Keratinocyte (primary cell): ENCODE measurements at regions not wholly inside any gene's neighbourhood (a gene's known extent, or its start where the extent isn't known, plus 50 kb on each side); places are given as distances from the start of the nearest gene placed in this dataset.

Source experiments
- EZH2 ChIP-seq: IDR thresholded peaks from one replicate; pipeline ENCODE4 v1.6.1; 2012; ENCODE audit warnings: inconsistent platforms, mild to moderate bottlenecking, low read length, moderate library complexity
- TF ChIP-seq, protein P1 (sequence below), 3 experiments: IDR thresholded peaks in 1 of 3; conservative IDR thresholded peaks in 1 of 3; optimal IDR thresholded peaks in 1 of 3; 2 replicates in 2 of 3; 3 replicates in 1 of 3; pipeline versions ENCODE3 to v1.5.1; 2011; ENCODE audit warnings: low read length in 3 of 3, mild to moderate bottlenecking in 3 of 3, moderate library complexity in 2 of 3, control low read depth in 1 of 3, inconsistent platforms in 1 of 3; ENCODE audit not compliant: insufficient read depth in 2 of 3; ENCODE audit errors: extremely low read depth in 1 of 3

DNA sequence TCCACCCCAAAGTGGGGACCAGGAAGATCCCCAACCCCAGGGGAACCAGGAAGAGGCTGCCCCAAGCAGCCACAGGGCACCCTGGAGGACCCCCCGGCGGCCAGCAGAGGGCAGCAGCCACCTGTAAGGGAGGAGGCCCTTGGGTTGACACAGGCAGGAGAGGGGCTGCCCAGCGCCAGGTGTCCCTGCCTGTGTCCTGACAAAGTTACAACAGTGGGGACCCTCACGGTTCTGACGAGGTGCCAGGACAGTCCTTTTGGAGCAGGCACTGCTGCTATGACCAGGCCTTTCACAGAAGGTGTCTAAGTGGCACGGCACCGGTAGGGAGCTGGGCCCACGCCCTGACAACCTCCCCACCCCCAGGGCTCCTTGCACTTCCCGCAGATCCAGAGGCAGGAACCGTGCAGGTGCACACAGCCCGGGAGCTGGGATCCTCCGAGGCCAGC lies 176.7 kb downstream of the BMP7 start:
- TF ChIP-seq, protein P1, sequence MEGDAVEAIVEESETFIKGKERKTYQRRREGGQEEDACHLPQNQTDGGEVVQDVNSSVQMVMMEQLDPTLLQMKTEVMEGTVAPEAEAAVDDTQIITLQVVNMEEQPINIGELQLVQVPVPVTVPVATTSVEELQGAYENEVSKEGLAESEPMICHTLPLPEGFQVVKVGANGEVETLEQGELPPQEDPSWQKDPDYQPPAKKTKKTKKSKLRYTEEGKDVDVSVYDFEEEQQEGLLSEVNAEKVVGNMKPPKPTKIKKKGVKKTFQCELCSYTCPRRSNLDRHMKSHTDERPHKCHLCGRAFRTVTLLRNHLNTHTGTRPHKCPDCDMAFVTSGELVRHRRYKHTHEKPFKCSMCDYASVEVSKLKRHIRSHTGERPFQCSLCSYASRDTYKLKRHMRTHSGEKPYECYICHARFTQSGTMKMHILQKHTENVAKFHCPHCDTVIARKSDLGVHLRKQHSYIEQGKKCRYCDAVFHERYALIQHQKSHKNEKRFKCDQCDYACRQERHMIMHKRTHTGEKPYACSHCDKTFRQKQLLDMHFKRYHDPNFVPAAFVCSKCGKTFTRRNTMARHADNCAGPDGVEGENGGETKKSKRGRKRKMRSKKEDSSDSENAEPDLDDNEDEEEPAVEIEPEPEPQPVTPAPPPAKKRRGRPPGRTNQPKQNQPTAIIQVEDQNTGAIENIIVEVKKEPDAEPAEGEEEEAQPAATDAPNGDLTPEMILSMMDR (optimal IDR thresholded peaks at IDR 0.05 in 1 of 3, IDR thresholded peaks at IDR 0.05 in 1 of 3, conservative IDR thresholded peaks at IDR 0.05 in 1 of 3; ENCODE audit: extremely low read depth in 1 of 3, insufficient read depth in 2 of 3, low read length in 3 of 3), result peak; percentile 72 to 99 (median 91)
- no peak for TF ChIP-seq EZH2
